HG03066 (cell line): ENCODE measurements at regions not wholly inside any gene's neighbourhood (a gene's known extent, or its start where the extent isn't known, plus 50 kb on each side); places are given as distances from the start of the nearest gene placed in this dataset.

Source experiments
- ATAC-seq: cut with Tn5 transposase; IDR thresholded peaks from one replicate; pipeline ENCODE4 v1.9.1; 2021; ENCODE audit warnings: low read depth; ENCODE audit not compliant: unreplicated experiment

DNA sequence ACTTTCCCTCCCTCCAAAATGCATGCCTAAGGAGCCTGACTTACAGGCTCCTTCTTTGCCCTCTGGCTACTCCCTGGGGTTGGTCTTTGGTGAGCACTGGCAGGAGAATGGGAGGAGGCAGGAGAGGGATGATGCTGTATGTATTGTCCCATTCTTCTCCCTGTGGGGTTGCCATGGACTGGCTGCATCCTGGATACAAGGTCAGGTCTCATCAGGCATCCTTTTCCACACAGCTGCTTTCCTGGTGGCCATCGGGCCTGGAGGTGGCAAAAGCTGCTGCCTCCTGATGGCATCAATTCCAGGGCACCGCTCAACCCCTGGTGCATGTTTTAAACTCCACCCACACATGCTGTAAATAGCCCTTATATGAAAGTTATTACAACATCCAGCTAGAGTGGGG is 257.2 kb downstream of the ETS1 start:
- no peak for ATAC-seq

DNA sequence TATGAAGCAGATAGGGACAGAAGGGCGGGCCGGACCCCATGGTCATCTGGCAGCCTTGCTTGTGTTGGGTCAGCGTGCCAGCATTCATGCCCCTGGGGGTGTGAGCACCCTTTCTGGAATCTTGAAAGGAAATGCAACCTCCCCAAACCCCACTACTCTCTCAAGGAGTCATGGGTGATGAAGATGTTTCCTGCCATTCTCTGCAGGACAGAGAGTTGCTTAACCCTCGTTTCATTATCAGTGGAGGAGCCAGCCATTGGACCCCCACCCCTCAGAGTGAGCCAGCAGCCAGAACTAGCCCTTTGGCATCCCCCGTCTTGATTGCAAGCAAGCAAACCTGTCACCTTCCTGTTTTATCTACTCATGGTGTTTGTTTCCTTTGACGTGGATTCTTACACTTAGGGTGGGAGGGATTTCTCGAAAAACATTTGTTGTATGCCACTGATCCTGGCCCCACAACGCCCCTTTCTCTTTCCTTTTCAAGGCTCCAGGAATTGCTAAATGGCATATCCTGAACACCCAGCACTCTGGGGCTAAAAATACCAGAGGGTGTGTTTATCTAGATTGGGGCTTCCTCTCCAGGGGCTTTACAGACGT is 258.3 kb downstream of the ETS1 start:
- no peak for ATAC-seq

DNA sequence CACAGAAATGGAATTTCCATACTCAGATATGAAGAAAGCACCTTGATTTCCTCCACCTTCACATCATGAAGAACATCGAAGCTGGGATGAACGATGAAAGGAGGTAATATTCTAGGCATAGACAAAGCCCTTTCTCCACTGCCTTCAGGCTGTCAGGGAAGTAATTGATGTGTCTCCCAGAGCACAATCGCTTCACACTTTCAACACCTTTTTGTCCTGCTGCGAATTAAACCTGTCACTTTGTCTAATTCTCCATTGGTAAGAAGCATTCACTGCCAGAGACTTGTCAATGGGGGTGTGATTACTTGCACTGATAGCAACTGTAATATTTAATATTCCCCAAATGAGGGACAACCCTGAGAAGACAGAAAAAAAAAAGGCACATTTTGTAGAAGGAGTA is 260.1 kb downstream of the ETS1 start:
- ATAC-seq, result no peak

DNA sequence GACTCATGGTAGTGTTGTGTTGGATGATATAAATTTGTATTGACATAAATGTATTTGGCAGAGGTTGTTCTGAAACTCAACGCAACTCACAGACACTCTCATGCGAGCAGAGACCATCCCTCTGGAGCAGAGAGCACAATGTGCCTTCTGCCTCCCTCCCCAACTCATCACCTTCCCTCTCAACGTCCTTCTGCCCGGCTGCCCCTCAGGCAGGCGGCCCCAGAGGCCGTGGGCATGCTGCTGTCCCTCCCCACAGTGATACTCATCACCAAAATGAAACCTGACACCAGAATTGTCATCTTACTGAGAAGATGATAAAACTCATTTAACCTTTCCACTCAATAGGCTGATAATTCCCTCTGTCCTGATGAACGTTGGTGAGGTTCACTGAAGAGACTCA is 260.6 kb downstream of the ETS1 start:
- no peak for ATAC-seq

DNA sequence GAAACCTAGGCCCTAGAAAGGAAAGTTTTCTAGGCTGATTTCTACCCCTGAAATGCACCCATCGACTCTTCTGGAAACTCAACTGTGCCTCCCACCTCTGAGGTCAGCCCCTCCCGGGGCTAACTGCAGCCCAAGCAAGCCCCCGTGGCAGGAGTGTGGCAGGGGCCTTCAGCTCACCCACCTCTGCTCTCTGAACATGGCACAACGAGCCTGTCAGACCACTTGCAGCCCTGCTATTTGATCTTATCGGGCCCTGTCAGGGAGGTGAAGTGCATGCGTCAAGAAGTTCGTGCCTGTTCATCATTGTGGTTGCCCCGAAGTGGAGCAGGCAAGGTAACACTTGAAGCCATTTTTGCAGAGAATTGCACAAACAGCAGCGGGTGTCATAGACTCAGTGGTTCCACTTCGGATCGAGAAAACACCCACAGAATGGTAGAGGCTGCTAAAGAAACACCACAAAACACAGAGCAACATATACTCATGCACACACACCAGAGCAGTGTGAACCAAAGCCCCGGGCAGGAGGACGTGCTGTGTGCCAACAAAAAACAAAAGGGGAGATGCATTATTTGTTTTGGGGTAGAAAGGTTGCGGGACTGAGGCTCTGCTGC is 262.7 kb downstream of the ETS1 start:
- ATAC-seq, result no peak

DNA sequence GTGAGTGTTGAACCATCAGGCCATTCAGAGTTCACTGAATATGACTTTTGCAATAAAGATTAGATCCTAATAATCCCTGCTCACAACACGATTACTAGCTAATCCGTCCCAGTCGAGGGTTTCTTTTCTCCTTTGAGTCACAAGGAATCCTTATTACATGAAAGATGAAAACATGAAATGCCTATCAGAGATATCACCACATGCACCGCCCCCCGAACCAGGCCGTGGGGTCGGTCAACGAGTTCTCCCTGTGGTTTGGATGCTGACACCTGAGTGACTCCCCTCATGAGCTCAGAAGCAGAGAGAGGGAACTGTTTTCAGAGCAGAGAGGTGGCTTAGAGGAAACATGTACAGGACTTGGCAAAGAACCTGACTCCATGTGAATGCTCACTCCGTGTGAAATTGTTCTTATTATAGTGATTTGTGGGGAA is 263.3 kb downstream of the ETS1 start:
- no peak for ATAC-seq

DNA sequence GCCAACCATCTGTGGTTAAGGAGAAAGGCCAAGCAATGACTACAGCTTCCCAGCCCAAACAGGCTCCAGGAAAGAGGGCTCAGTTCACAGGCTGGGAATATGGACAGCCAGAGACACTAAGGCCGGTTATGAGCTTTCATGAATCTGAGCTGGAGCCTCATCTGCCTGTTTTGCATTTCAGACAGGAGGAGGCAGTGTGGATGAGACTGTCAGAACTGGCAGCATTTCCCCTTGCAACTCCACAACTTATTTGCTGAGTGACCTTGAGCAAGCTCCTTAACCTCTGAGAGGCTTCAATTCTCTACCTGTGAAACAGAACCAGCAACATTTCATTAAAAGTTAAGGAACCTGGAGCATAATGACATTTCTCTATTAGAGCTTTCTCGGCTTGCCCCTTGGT is 264.0 kb downstream of the ETS1 start:
- no peak for ATAC-seq

DNA sequence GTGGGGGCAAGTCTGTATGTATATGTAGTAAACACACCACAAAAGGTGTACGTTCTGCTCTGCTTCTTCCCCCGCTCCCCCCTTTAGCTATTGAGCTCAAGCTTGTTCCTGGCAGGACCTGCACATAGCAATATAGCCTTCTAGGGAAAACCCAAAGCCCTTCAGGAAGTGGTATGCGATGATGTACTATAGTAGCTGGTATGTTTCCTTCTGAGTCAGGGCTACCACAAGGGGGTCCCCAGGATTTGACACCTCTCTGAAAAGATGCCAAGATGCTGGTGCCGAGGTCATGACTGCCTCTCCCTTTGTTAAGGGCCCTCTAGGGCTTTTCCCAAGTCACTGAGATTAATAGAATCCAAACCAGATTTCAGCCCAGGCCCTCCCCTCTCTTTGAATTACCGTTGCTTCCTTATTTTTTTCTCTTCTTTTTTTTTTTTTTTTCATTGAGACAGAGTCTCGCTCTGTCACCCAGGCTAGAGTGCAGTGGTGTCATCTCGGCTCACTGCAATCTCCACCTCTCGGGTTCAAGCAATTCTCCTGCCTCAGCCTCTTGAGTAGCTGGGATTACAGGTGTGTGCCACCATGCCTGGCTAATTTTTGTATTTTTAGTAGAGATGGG is 268.4 kb downstream of the ETS1 start:
- ATAC-seq, result peak; percentile 80

DNA sequence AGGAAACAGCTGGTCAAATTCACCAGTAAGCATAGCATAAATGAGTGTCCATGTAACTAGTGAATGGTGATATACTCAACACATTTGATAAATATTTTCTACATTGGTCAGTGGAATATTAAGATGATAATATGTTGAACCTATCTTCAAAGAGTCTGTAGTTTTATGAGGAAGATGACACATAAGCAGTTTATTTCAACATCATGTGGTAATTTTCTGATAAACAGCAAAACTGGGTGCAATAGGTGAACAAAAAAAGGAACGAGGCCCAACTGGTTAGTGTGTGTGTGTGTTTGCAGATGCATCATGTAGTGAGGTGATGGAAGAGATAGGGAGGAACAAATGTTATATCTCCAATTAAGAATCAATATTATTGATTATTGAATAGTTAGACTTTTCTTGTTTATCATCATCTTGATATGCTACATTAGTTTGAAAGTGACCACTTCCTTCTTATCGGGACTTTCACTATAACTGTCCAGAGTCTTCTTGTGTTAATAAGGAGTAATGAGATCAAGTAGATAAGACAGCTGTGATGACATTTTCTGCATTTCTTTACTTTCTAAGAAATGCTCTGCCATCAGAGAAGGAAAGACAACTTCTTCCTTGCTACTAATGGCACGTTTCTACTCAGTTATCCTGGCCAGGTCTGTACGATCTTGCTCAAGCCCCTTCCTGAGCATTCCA is 270.7 kb downstream of the ETS1 start:
- ATAC-seq, result no peak

DNA sequence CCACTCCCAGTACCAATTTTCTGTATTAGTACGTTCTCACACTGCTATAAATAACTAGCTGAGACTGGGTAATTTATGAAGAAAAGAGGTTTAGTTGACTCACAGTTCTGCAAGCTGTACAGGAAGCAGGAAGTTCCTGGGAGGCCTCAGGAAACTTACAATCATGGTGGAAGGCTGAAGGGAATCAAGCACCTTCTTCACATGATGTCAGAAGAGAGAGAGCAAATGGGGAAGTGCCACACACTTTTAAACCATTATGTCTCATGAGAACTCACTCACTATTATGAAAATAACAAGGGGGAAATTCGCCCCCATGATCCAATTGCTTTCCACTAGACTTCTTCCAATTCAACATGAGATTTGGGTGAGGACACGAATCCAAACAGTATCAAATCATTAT is 271.4 kb downstream of the ETS1 start:
- ATAC-seq, result no peak

DNA sequence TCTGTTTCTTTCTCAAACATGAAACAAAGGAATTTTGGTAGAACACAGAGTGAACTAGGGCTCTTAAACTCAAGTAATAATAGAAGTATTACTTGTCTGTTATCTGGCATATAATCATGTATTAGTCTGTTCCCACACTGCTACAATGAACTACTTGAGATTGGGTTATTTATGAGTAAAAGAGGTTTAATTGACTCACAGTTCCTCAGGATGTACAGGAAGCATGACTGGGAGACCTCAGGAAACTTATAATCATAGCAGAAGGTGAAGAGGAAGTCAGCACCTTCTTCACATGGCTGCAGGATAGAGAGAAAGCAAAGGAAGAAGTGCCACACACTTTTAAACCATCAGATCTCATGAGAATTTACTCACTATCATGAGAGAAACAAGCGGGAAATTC is 273.4 kb downstream of the ETS1 start:
- no peak for ATAC-seq

DNA sequence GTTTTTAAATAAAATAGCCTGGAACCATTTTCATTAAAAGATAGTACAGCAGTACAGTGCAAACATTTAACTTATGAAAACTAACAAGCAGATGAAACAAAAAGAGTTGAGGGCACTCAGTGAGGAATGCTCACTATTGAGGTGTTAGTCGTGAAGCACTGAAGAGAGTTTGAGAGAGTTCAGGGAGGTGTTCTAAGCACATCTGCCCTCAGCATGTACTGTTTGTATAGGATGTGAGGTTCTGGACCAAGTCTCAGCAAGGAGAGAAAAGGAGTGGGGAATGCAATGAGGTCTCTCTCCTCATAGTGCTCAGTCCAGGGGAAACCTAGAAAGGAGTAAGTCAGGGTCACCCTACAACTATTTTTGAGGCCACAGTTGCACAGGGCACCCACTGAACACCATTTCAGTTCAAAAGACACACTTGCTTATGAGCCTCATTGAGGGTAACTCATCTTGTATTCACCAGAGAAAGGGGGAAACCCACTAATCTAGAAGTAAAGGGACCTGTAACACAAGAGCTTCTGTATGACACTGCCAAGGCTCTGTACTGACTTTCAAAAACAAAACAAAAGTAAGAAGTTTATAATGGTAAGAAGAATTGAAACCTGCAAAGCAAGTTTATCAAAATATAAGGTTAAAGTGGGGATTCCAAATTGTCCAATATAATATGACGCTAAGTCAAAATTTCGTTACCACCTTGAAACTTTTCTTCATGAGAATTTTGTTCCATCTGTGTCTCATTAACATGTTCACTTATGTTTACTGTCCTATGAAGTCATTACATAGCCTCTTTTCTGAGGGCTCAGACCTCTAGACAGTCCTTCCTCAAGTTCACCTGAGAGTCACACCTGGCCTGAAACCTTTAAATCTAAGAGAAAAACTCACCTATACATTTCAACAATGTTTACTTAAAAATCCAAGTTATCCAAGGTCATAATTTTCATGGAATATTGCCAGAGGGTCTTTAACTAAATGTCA is 275.3 kb downstream of the ETS1 start:
- peak; percentile 61 for ATAC-seq

DNA sequence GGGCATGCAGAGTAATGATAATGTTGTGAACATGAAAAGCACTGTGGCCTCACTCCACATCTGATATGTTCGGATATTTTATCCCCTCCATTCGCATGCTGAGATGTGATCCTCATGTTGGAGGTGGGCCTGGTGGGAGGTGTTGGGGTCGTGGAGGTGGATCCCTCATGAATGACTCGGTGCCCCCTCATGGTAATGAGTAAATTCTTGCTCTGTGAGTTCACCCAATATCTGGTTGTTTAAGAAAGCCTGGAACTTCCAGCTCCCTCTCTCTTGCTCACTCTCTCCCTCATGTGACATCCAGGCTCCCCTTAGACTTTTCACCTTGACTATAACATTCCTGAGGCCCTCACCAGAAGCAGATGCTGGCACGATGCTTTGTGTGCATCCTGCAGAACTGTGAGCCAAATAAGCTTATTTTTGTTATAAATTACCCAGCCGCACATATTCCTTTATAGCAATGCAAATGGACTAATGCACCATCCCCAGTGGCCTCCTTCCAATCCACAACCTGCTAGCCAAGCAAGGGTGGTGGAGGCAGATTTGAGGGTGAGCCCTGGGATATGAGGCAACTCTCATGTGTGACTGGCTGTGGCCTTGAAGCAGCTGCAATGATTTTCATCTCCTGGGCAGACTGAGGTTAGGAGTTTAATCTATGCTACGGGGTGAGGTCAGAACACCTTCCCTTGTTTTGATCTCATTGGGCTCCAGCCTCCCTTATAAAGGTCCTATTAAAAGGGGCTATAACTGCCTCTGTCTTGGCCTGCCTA is 276.5 kb downstream of the ETS1 start:
- no peak for ATAC-seq

DNA sequence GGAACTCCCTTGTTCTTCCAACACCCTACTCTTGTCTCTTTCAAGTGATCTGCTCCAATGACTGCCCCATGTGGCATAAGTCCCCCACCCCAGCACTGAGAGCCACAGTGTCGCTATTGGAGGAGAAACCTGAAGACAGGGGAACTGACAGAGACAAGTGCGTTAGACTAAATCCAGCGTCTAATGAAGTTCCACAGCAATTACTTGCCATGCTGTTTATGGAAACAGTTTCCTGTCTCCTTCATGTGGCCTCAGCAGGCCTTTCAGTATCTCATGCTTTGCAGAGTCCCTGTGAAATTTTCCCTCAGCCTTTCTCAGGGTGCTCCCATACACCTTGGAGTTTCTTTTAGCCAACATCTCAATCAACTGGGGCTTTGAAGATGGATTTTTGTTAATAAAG is 277.4 kb downstream of the ETS1 start:
- no peak for ATAC-seq

DNA sequence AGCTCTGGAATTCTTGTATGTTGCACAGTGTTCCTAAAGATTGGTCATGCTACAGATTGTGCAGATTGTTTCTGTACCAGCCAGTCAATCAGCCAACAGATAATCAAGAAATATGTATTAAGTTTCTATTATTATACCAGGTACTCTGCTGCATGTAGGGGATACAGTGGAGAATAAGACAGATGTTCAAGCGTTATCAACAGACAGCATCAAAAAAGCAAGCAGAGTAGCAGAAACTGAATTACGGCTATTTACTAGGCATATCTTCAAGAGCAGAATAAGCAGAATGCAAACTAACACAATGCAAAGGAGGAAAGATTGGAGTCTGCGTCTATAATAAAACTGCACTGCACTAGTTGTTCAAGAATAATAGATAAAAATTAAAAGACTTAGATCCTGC is 278.6 kb downstream of the ETS1 start:
- no peak for ATAC-seq

DNA sequence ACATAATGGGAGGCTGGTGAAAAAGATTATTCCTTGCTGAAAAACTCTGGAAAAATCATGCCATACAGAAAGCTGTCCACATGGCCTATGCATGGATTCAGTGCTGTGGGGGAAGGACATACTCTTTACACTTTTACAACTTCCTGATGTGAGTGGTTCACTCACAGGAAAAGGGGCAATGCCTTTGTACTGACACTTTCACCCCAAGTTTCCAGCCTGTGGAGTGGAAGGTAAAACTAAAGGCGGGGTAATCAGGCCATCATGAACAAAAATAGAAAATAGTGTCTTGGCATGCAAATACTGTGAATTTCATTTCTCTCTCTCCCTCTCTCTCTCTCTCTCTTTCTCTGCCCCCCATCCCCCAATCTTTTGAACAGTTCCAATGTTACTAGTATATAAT is 281.8 kb downstream of the ETS1 start:
- no peak for ATAC-seq

DNA sequence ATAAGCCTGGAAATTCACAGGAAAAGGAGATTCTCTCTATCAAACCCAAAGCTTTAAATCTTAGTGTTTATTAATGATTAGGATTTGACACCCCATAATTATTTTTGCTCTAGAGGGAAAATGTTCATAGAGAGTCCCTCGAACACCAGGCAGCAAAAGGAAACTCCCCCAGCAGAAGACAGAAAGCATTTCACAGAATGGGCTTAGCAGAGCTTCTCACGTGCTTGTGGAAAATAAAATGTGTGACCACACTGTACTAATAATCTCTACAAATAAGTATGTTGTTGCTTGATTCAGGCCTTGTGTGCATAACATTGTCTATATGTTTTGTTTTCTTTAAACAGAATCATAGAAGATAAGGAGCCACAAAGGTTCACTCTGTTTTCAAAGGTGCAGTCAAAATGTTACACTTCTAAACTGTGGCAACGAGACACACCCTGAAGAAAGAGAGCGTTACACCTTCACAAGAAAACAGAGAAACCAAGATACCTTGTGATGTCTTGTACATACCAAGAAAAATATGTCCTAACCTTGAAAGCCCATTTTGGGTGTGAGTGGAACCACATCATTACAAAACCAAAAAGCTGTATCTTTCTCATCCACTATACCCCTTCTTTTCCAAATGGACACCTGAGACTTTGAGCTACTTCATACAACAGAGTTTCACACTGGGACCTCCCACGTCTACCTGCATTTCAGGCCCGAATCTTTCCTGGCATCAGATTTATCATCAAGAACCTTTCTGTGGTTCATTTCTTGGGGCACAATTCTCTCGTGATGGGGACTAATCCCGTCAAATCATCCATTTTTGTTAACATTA is 282.5 kb downstream of the ETS1 start:
- no peak for ATAC-seq

DNA sequence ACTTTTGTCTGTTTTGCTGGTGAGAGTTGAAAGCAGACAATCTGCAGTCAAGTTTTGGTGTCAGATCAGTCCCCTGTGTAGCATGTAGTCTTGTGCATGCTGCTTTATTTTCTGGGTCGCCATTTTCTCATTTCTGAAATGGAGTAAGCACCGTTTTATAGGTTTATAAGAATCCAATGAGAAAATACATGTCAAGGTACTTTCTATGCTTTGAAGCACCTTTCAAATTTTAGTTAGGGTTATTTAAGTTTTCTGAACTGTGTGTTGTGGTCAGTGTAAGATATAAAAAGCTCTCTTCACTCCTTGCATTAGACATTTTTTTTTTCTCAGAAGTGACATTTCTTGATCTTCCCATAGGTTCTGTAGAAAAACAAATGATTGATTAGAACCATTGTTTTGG is 283.2 kb downstream of the ETS1 start:
- no peak for ATAC-seq

DNA sequence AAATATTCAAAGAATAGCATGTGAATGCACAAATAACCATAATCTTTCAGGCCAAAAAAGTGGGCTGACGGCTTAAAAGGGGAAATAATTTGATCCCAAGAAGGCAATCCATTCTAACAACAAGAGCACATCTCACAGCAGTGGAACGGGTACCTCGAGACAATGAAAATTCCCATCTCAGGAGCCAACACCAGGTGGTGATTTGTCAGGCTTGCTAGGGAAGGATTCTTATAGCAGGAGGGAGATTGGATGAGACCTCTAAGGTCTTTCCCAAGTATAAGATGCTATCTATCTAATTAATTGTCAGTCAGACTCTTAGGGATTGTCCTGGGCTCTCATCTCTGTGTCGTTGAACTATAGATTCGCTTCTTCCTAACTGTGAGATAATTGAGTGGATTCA is 284.0 kb downstream of the ETS1 start:
- no peak for ATAC-seq
